GM18907 (cell line): ENCODE measurements at regions not wholly inside any gene's neighbourhood (a gene's known extent, or its start where the extent isn't known, plus 50 kb on each side); places are given as distances from the start of the nearest gene placed in this dataset.
"Not testable (repeated sequence)": the region's sequence is repeated elsewhere in the genome, so short reads cannot be mapped to it uniquely, and the experiment has no call there.

Experiments
- ATAC-seq: cut with Tn5 transposase; IDR thresholded peaks from one replicate; pipeline ENCODE4 v1.9.1; 2021; ENCODE audit warnings: mild to moderate bottlenecking, moderate library complexity; ENCODE audit not compliant: unreplicated experiment

DNA sequence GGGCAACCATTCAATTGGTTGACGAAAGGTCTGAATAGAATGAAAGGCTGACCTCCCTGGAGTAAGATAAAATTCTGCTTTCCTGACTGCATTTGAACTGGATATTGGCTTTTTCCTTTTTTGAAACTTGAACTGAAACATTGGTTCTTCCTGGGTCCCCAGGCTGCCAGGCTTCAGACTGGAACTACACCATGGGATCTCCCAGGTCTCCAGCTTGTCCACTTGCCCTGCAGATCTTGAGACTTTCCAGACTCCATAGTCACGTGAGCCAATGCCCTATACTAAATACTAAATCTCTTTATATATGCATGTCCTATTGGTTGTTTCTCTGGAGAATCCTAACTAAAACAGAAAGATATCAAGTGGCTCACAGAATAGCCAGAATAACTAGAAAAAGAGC lies 118.7 kb upstream of the KRR1 start:
- no peak for ATAC-seq

DNA sequence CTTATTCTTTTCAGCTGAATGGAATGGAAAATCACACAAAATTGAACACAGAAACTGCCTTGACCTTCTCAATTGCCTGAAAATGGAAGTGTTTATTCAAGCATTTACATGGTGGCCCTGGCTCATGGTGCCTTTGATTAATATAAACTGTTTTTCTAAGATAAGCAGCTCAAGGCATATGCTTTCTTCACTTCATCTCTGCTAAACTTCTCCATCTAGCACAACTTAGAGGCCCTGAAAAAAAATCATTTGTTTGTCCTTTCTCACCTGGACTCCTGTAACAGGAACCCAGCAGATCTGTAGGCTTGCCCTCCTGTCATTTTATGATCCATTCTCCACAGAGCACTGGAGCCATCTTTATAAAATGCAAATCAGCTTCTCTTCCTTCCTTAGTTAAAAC lies 117.5 kb upstream of the KRR1 start:
- ATAC-seq, result no peak

GRCh38 chr12:75628511-75628910 lies 117.1 kb upstream of the KRR1 start:
- no peak for ATAC-seq

GRCh38 chr12:75623631-75624154 lies 112.3 kb upstream of the KRR1 start:
- ATAC-seq, result no peak

- ATAC-seq, result no peak
Measured at GRCh38 chr12:75622492-75622891, 111.1 kb upstream of the KRR1 start.

GRCh38 chr12:75614396-75614795 lies 103.0 kb upstream of the KRR1 start:
- ATAC-seq, result not testable (repeated sequence)

- ATAC-seq, result no peak
Measured at GRCh38 chr12:75613981-75614380, 102.6 kb upstream of the KRR1 start.

DNA sequence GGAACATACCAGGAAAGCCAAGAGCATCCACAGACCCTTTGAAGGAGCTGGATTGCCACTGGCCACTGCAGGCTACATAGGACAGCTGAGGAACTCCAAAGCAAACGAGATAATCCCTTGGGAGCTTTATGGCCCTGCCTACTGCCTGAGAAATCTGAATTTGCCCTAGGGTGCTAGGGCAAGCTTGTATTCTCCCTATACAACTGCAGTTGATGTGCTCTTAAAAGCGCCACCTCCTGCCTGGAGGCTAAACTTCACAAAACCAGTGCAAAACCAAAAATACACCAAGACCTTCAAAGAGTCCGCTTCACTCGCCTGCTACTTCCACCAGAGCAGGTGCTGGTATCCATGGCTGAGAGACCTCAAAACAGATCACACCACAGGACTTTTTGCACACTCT lies 99.6 kb upstream of the KRR1 start:
- no peak for ATAC-seq

GRCh38 chr12:75606956-75607355 lies 95.5 kb upstream of the KRR1 start:
- ATAC-seq, result no peak

- ATAC-seq, result no peak
Measured at GRCh38 chr12:75606151-75606550, 94.7 kb upstream of the KRR1 start.

DNA sequence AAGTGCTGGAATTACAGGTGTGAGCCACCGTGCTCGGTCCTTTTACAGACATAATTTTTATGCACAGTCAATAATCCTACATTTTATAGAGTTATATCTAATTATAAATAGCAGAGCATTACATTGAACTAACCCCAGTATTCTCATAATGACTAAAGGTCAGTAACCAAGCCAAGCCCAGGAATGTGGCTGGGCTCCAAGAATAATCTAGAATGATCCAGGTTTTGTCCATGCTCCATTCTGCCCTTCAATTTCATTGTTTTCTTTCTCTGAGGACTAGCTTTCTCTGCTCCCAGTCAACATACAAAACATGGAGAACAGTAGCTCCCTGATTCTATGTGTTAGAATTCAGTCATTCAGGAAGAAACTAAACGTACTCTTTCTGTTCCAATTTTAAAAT lies 92.1 kb upstream of the KRR1 start:
- no peak for ATAC-seq

DNA sequence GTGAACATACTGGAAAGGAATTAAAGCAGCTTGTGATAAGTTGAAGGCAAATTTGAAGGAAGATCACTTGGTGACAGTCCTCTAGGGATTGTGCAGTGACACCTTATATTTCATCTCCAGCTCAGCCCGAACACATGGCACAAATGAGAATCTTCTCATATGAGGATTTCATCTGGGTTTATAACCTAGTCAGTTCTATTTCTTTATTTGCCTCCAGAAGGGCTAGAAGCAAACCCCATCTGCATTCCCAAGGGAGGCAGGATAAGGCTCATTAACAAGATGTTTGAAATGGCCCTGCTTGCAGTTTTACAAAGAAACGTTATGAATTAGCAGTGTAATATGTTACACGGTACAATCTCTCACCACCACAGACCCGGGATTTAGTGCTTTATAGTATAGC lies 90.7 kb upstream of the KRR1 start:
- no peak for ATAC-seq

GRCh38 chr12:75600146-75600545 lies 88.7 kb upstream of the KRR1 start:
- ATAC-seq, result no peak

- ATAC-seq, result no peak
Measured at GRCh38 chr12:75599061-75599460, 87.7 kb upstream of the KRR1 start.

DNA sequence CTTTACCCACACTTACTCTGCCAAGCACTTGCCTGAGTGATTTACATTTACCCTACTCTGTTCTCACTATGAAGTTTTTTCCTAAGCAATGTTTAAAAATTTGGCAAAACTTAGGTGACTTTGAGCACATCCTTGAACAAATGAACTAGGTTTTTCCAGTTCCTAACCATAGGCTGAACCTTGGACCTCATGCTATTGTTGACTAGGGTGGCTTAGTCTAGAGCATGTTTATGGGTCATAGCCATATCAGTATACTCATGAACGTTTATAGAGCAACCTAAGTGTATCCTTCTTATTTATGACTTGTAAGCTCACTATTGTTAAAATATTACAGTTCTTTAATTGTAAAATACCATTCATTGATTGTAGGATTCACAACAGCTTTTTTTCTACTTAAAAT lies 85.0 kb upstream of the KRR1 start:
- no peak for ATAC-seq

GRCh38 chr12:75592638-75593335 lies 81.4 kb upstream of the KRR1 start:
- ATAC-seq, result no peak

DNA sequence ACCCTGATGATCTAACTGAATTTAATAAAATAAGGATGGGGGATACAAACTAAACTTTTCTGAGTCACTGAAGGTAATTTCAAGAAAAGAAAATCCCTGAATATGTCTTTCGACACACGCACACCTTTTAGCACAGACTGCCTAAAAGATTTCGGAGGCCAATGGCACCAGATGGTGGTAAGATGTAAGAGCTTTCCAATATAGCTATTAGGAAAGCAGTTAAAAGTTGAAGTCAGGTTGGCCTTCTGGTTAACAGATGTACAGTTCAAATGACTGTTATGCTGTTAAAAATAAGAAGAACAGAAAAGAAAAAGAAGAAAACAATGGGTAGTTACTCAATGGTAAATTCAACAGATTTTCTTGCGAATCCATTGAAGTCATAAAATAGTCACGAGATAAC lies 80.7 kb upstream of the KRR1 start:
- no peak for ATAC-seq

- no peak for ATAC-seq
Measured at GRCh38 chr12:75591628-75592027, 80.2 kb upstream of the KRR1 start.

GRCh38 chr12:75589801-75590200 lies 78.4 kb upstream of the KRR1 start:
- no peak for ATAC-seq

DNA sequence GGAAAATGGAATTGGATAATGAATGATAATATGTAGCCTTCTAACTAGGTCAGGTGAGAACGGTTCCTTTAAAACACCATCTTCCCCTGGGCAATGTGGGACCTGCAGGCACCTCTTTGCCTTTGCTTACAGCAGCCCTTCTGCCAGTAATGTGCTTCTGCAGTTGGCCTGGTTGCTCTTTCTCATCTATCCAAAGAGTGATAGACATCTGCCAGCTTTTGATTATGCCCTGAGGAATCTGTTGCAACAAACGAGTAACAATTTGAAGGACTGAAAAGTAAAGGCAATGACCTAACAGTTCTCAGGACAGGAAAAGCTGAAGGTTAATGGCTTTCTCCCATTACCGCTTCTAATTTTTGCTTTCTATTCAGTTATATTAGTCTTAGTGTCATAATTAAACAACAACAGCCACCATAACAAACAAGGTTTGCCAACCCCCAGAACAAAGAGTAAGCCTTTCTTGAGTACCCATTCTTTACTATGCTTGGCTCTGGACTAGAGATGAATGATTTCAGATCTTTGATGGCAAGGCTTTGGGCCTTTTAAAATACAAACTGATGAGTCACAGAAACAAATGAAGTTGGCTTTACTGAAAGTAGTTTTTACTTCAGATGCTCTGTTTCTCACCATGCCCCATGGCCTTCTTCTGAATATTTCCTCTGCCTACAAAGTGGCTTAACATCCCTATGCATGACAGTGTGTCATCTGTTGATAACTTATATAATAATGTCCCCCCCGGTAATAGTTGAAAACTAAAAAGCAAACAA lies 76.1 kb upstream of the KRR1 start:
- ATAC-seq, result no peak

DNA sequence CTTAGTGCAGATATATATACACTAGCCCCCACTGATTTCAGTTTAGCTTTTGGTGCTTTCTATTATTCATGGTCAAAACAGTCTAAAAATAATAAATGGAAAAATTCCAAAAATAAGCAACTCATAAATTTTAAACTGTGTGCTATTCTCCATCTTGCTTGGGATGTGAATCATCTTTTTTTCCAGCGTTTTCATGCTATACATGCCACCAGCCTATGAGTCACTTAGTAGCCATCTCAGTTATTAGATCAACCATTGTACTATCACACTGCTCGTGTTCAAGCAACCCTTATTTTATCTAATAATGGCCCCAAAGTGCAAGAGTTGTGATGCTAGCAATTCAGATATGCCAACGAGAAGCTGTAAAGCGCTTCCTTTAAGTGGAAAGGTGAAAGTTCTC lies 73.9 kb upstream of the KRR1 start:
- ATAC-seq, result no peak

GRCh38 chr12:75583355-75583754 lies 71.9 kb upstream of the KRR1 start:
- no peak for ATAC-seq
